ENCODE measurements at regions not wholly inside any gene's neighbourhood (a gene's known extent, or its start where the extent isn't known, plus 50 kb on each side); places are given as distances from the start of the nearest gene placed in this dataset.
"Not testable (repeated sequence)": the region's sequence is repeated elsewhere in the genome, so short reads cannot be mapped to it uniquely, and the experiment has no call there.

GRCh38 chr3:86413645-86414044, 577.3 kb downstream of the VGLL3 start:
- Histone ChIP-seq H3K36me3 (ENCODE audit: control insufficient read depth, insufficient read depth, low read length) (no peaks in the 10 kb centered on the region), H3K4me3 (ENCODE audit: low read depth in 2 of 2, low read length in 2 of 2) (no peak overlapping the region), H3K4me1 (ENCODE audit: control insufficient read depth, insufficient read depth, low read length) (no peaks in the 10 kb centered on the region), H3K27ac (ENCODE audit: low read length) (no peak overlapping the region), H3K27me3 (ENCODE audit: control insufficient read depth, insufficient read depth, low read length) (no peaks in the 10 kb centered on the region), H3K9me3 (ENCODE audit: control insufficient read depth, insufficient read depth, low read depth, low read length) (no peaks in the 10 kb centered on the region)
- TF ChIP-seq, protein P1, sequence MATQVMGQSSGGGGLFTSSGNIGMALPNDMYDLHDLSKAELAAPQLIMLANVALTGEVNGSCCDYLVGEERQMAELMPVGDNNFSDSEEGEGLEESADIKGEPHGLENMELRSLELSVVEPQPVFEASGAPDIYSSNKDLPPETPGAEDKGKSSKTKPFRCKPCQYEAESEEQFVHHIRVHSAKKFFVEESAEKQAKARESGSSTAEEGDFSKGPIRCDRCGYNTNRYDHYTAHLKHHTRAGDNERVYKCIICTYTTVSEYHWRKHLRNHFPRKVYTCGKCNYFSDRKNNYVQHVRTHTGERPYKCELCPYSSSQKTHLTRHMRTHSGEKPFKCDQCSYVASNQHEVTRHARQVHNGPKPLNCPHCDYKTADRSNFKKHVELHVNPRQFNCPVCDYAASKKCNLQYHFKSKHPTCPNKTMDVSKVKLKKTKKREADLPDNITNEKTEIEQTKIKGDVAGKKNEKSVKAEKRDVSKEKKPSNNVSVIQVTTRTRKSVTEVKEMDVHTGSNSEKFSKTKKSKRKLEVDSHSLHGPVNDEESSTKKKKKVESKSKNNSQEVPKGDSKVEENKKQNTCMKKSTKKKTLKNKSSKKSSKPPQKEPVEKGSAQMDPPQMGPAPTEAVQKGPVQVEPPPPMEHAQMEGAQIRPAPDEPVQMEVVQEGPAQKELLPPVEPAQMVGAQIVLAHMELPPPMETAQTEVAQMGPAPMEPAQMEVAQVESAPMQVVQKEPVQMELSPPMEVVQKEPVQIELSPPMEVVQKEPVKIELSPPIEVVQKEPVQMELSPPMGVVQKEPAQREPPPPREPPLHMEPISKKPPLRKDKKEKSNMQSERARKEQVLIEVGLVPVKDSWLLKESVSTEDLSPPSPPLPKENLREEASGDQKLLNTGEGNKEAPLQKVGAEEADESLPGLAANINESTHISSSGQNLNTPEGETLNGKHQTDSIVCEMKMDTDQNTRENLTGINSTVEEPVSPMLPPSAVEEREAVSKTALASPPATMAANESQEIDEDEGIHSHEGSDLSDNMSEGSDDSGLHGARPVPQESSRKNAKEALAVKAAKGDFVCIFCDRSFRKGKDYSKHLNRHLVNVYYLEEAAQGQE (IDR thresholded peaks at IDR 0.05; ENCODE audit: insufficient read depth in 1 of 2, low read depth in 2 of 2, low read length in 1 of 2): no peak
- TF ChIP-seq, protein P2, sequence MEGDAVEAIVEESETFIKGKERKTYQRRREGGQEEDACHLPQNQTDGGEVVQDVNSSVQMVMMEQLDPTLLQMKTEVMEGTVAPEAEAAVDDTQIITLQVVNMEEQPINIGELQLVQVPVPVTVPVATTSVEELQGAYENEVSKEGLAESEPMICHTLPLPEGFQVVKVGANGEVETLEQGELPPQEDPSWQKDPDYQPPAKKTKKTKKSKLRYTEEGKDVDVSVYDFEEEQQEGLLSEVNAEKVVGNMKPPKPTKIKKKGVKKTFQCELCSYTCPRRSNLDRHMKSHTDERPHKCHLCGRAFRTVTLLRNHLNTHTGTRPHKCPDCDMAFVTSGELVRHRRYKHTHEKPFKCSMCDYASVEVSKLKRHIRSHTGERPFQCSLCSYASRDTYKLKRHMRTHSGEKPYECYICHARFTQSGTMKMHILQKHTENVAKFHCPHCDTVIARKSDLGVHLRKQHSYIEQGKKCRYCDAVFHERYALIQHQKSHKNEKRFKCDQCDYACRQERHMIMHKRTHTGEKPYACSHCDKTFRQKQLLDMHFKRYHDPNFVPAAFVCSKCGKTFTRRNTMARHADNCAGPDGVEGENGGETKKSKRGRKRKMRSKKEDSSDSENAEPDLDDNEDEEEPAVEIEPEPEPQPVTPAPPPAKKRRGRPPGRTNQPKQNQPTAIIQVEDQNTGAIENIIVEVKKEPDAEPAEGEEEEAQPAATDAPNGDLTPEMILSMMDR (IDR thresholded peaks at IDR 0.05): no peak
- TF ChIP-seq POLR2AphosphoS5 (IDR thresholded peaks at IDR 0.05; ENCODE audit: low read depth, low read length) (no peak), SIN3A (IDR thresholded peaks at IDR 0.05; ENCODE audit: borderline replicate concordance, insufficient read depth, low read depth, low read length) (no peak), TCF7L2 (IDR thresholded peaks at IDR 0.05; ENCODE audit: low read depth, low read length) (no peak)
- DNase-seq (ENCODE audit: low read depth, low spot score) (no peak), ATAC-seq (no peak)
- BruUV-seq (replicated peaks): no TSS peak
- intact Hi-C loops (cut with micrococcal nuclease; ENCODE audit: unreplicated experiment) (no loop called here), in situ Hi-C loops (cut with HindIII; ENCODE audit: low pct_unique_long_range_greater_than_20kb, low sequenced_read_pairs) (no loop called here)
- ChIA-PET CTCF (no interaction called here), POLR2A (no interaction called here)

- no TSS peak for BruUV-seq (replicated peaks)
- Histone ChIP-seq H3K27ac (ENCODE audit: low read length) (no peak overlapping the region), H3K27me3 (ENCODE audit: control insufficient read depth, insufficient read depth, low read length) (no peaks in the 10 kb centered on the region), H3K4me1 (ENCODE audit: control insufficient read depth, insufficient read depth, low read length) (no peaks in the 10 kb centered on the region), H3K9me3 (ENCODE audit: control insufficient read depth, insufficient read depth, low read depth, low read length) (no peaks in the 10 kb centered on the region), H3K4me3 (ENCODE audit: low read depth in 2 of 2, low read length in 2 of 2) (no peak overlapping the region), H3K36me3 (ENCODE audit: control insufficient read depth, insufficient read depth, low read length) (no peaks in the 10 kb centered on the region)
- CTCF ChIA-PET: no interaction called here
- DNase-seq (ENCODE audit: low read depth, low spot score) (no peak), ATAC-seq (no peak)
- intact Hi-C loops (cut with micrococcal nuclease; ENCODE audit: unreplicated experiment) (no loop called here), in situ Hi-C loops (cut with HindIII; ENCODE audit: low pct_unique_long_range_greater_than_20kb, low sequenced_read_pairs) (no loop called here)
- TF ChIP-seq TCF7L2 (IDR thresholded peaks at IDR 0.05; ENCODE audit: low read depth, low read length): no peak
- TF ChIP-seq SIN3A (IDR thresholded peaks at IDR 0.05; ENCODE audit: borderline replicate concordance, insufficient read depth, low read depth, low read length): no peak
- TF ChIP-seq, protein P2 (IDR thresholded peaks at IDR 0.05): no peak
- no peak for TF ChIP-seq POLR2AphosphoS5 (IDR thresholded peaks at IDR 0.05; ENCODE audit: low read depth, low read length)
- TF ChIP-seq, protein P1 (IDR thresholded peaks at IDR 0.05; ENCODE audit: insufficient read depth in 1 of 2, low read depth in 2 of 2, low read length in 1 of 2): no peak
- POLR2A ChIA-PET: no interaction called here
These were observed 580.4 kb downstream of the VGLL3 start for GRCh38 chr3:86410587-86410986.

DNA sequence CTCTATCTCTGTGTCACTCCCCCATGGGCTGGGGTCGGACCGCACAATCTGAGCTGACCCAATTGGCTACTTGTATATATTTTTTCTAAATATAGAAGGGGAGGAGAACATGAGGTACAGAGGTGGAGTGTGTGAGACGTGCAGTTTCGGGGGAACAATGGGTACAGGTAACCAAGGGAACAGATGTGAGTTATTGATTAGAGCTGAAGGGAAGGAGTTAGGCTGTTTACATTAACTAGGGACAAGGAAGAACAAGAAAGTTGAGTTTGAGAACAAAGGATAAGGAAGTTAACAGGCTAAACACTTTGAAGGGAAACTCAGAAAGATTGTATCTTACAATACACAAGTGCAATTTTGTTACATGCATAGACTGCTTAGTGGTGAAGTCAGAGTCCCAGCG, 601.2 kb downstream of the VGLL3 start:
- H3K36me3 ChIP-seq (ENCODE audit: control insufficient read depth, insufficient read depth, low read length); POLR2A ChIA-PET; ATAC-seq; BruUV-seq (replicated peaks); H3K27ac ChIP-seq (ENCODE audit: low read length); in situ Hi-C loops (cut with HindIII; ENCODE audit: low pct_unique_long_range_greater_than_20kb, low sequenced_read_pairs); H3K4me1 ChIP-seq (ENCODE audit: control insufficient read depth, insufficient read depth, low read length); DNase-seq (ENCODE audit: low read depth, low spot score); intact Hi-C loops (cut with micrococcal nuclease; ENCODE audit: unreplicated experiment); H3K27me3 ChIP-seq (ENCODE audit: control insufficient read depth, insufficient read depth, low read length); H3K9me3 ChIP-seq (ENCODE audit: control insufficient read depth, insufficient read depth, low read depth, low read length); H3K4me3 ChIP-seq (ENCODE audit: low read depth in 2 of 2, low read length in 2 of 2); CTCF ChIA-PET: not testable (repeated sequence)

Data from Panc1 (cell line).